ENCODE measurements at regions not wholly inside any gene's neighbourhood (a gene's known extent, or its start where the extent isn't known, plus 50 kb on each side); places are given as distances from the start of the nearest gene placed in this dataset.
"Not testable (repeated sequence)": the region's sequence is repeated elsewhere in the genome, so short reads cannot be mapped to it uniquely, and the experiment has no call there.

GRCh38 chr7:93830141-93830925, 60.2 kb downstream of the TFPI2 start:
- no peak for DNase-seq

GRCh38 chr7:93828260-93828659, 62.3 kb downstream of the TFPI2 start:
- DNase-seq: no peak

- DNase-seq: no peak
Observed at GRCh38 chr7:93823621-93824020, 66.9 kb downstream of the TFPI2 start.

DNA sequence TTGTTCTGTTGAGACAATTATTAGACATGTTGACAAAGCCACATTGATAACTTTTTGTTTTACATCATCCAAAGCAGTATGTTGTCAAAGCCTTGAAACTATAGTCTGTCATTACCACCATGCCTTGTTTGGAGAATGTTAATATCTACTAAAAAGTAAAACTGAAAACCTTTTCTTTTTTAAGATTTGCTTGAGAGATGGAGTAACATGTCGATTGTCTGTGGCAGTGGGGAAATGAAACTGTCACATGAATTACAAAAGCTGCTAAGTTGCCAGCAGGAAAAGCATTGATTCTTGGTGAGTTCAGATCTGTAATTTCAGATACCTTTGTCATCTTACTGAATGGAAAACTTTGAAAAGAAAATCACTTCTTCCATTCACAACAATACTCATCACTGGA, 69.1 kb downstream of the TFPI2 start:
- no peak for DNase-seq

GRCh38 chr7:93819699-93820098, 70.9 kb downstream of the TFPI2 start:
- DNase-seq: no peak

DNA sequence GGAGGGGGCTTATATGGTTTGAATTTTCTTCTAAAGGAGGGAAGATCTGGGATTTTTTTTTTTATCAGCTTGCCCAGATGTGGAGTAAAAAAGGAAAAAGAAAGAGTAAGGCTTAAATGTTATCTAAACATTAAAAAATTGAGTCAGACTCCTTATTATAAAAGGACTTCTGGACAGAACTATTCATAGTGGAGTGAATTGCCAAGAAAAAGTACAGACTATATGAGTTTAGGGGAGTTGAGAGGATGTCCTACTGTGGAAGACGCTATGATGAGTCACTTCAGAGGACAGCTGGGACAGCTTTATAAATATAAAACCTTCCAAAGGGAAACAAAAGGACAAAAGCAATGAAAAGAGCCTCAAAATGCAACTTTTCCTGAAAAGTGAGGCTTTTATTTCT, 73.0 kb downstream of the TFPI2 start:
- DNase-seq: no peak

DNA sequence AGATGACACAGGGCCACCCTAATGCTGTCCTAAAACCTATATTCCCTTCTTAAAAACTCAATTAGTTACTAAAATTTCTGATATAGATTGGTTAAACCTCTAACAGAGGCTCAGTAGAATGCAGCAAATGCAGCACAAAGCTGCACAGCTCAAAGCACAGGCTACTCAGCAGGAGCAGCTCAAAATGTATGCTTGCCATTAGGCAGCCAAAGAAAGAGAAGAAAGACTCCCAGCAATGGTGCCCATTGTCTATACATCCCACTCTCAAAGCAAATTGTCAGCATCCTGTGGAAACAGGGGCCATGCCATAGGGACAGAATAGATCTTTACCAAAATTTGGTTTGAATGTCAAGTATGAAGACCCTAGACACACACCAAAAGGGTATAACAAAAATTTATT, 73.5 kb downstream of the TFPI2 start:
- no peak for DNase-seq

DNA sequence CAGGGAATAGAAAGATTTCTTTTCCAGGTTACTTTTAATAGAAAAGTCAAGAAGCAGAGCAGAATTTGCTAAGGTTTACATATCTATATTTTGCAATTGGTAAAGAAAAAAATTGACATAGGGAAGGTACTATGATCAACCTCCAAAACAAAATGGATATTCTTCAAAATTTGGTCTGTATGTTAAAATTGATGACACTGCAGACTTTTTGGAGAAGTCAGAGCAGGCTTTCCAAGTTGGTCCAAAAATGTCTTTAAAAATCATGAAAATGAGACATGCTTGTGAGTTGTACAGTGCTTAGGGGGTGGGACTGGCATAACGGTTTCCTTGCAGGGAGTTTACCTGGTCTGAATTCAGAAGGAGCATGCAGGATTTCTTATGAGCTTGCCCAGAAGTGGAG, 77.0 kb downstream of the TFPI2 start:
- no peak for DNase-seq

DNA sequence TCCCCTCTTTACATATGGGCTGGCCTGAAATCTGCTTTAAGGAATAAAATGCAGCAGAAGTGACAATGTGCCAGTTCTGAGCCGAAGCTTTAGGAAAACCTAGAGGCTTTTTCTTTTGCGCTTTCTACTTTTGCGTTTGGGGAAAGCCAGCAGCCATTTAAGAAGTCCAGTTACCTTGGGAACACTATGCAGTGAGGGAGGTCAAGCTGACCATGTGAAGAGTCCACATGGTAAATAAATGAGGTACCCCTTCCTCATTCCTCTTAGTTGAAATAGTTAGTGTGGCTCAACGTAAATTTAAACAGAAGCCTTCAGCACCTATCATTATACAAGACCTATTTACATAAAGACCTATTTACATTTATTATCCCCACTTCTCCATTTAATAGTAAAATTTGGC, 78.5 kb downstream of the TFPI2 start:
- DNase-seq: no peak

DNA sequence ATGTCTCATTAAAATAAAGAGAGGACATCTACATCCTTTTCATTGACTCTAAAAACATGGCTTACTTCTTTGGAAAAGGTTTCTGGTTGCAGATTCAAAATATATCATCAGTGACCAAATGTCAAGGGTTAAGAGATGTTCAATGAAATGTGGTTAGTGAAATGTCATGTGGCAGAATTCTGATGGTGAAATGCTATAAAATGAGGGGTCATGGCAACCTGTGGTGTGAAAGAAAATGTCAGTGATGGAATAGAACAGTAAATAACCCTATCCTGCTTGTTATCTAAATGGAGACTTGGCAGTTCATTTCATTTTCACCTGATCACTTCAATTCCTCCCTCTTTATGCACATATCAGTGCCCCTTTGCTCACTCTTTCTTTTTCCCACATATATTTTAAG, 79.4 kb downstream of the TFPI2 start:
- no peak for DNase-seq

DNA sequence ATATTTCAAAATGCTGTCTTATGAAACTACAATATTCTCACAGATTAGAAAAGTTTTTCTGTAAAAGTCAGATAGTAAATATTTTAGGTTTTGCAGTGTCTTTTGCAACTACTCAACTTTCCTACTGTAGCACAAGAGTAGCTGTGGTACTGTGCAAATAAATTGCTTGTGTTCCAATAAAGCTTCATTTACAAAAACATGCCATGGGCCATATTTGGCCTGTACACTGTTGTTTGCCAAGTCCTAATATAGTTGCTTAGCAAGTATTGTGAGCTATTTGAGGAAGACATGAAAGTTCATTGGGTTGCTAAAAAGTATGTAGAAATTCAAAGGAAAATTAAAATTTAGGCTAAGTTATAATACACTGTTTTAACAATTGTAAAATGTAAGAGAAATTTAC, 80.0 kb downstream of the TFPI2 start:
- DNase-seq: no peak

GRCh38 chr7:93804726-93805125, 85.8 kb downstream of the TFPI2 start:
- no peak for DNase-seq

- no peak for DNase-seq
Observed at GRCh38 chr7:93799750-93800357, 90.7 kb downstream of the TFPI2 start.

DNA sequence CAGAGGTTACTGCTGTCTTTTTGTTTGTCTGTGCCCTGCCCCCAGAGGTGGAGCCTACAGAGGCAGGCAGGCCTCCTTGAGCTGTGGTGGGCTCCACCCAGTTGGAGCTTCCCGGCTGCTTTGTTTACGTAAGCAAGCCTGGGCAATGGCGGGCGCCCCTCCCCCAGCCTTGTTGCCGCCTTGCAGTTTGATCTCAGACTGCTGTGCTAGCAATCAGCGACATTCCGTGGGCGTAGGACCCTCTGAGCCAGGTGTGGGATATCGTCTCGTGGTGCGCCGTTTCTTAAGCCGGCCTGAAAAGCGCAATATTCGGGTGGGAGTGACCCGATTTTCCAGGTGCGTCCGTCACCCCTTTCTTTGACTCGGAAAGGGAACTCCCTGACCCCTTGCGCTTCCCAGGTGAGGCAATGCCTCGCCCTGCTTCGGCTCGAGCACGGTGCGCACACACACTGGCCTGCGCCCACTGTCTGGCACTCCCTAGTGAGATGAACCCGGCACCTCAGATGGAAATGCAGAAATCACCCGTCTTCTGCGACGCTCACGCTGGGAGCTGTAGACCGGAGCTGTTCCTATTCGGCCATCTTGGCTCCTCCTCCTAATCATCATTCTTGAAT, 97.4 kb downstream of the TFPI2 start:
- not testable (repeated sequence) for DNase-seq

- DNase-seq: no peak
Observed at GRCh38 chr7:93779115-93779514, 111.4 kb downstream of the TFPI2 start.

GRCh38 chr7:93778384-93778783, 112.2 kb downstream of the TFPI2 start:
- no peak for DNase-seq

DNA sequence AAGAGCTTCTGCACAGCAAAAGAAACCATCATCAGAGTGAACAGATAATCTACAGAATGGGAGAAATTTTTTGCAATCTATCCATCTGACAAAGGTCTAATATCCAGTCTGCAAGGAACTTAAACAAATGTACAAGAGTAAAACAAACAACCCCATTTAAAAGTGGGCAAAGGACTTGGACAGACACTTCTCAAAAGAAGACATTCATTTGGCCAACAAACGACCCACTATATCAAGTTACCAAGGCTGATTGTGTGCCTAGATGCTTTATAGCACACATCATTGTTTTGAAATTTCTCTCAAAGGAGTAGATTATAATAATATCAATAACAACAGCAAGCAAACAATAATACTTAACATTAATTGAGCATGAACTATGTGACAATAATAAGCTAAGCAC, 117.1 kb downstream of the TFPI2 start:
- no peak for DNase-seq

DNA sequence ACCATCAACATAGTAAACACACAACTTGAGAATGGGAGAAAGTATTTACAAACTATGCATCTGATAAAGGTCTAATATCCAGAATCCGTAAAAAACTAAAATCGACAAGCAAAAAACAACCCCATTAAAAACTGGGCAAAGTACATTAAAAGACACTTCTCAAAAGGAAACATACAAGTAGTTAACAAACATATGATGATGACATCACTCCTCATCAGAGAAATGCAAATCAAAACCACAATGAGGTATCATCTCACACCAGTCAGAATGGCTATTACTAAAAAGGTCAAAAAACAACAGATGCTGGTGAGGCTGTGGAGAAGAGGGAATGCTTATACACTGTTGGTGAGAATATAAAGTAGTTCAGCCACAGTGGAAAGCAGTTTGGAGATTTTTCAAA, 125.1 kb downstream of the TFPI2 start:
- DNase-seq: no peak

- no peak for DNase-seq
Observed at GRCh38 chr7:93758631-93759030, 131.9 kb downstream of the TFPI2 start.

DNA sequence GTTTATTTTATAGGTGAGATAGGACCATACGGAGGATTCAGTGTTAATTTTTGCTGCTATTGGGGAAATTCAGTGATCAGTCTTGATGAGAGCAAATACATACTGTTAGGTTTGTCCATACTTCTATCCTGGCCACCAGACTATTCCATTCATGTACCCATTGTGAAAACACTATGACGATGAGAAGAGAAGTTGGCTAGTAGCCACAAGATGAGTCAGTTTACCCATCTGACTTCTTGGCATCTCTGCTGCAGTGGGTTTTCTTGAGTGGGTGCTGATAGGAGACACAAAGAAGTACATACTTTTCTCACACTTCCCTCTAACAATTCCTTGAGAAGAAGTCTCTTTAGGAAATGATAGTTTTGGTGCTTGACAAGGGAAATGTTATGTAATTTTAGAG, 133.1 kb downstream of the TFPI2 start:
- DNase-seq: no peak

- DNase-seq: no peak
Observed at GRCh38 chr7:93756890-93757289, 133.7 kb downstream of the TFPI2 start.

- no peak for DNase-seq
Observed at GRCh38 chr7:93751421-93751820, 139.1 kb downstream of the TFPI2 start.

- no peak for DNase-seq
Observed at GRCh38 chr7:93750986-93751385, 139.6 kb downstream of the TFPI2 start.

DNA sequence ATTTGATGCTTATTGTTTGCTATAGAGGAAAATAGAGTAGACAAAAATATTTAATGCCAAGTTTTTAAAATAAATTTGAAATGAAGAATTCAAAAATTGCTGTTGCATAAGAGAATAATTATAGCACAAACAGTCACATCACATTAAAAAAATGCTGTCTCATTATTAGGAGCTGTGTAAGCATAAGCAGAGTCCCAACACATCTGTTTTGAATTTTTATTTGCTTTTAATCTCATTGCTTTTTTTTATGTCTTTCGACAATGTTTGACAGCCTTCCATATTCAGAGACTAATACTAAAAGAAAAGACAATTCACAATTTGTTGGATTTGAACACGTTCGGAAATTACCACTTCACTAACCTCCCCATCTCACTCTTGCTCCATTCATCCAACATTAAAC, 143.5 kb downstream of the TFPI2 start:
- no peak for DNase-seq
